SK-N-SH (cell line): ENCODE measurements at regions not wholly inside any gene's neighbourhood (a gene's known extent, or its start where the extent isn't known, plus 50 kb on each side); places are given as distances from the start of the nearest gene placed in this dataset.
A peak's percentile ranks its signal among the peaks of the same experiment; 100 is the strongest.

Experiments
- CTCF ChIA-PET: fragments of 300-600, 350-600 bp; formaldehyde crosslinking; extraction: SDS; loops from one replicate; lab custom pipeline; 2021; lab: Yijun Ruan, JAX
- POLR2A ChIA-PET: fragments of 350-600 bp; sonication (Branson Sonifier 250); formaldehyde crosslinking; extraction: SDS; loops from one replicate; lab custom pipeline; 2020; ENCODE audit warnings: antibody characterized with exemption, inconsistent platforms; lab: Yijun Ruan, JAX
- DNase-seq: peaks from one replicate; pipeline ENCODE4 v3.0.0; 2012
- H2AFZ ChIP-seq: fragments of 200-600 bp; sonication (generic); 2 replicates; pipeline ENCODE4 v1.8.1; 2016; ENCODE audit warnings: antibody characterized with exemption, mild to moderate bottlenecking, low read depth
- H3F3A ChIP-seq: fragments of 200-600 bp; sonication (generic); replicated peaks from 2 replicates; pipeline ENCODE3; 2016; ENCODE audit warnings: antibody characterized with exemption, mild to moderate bottlenecking; ENCODE audit not compliant: insufficient read depth
- H3K27ac ChIP-seq, 2 experiments: fragments of 200-500 bp in 1 of 2; fragments of 200-600 bp in 1 of 2; sonication (Bioruptor generic) in 1 of 2; sonication (generic), shearing (Covaris generic) in 1 of 2; 2 replicates each; pipeline versions ENCODE4 v1.5.1 to v1.6.1; 2014 to 2016; ENCODE audit warnings: low read depth in 2 of 2, inconsistent platforms in 1 of 2, low read length in 1 of 2, mild to moderate bottlenecking in 1 of 2, mixed read lengths in 1 of 2
- H3K27me3 ChIP-seq: fragments of 200-600 bp; sonication (generic), shearing (Covaris generic); 2 replicates; pipeline ENCODE4 v1.6.1; 2016; ENCODE audit warnings: mixed run types; ENCODE audit not compliant: insufficient read depth
- H3K36me3 ChIP-seq, 2 experiments: fragments of 200-500 bp in 1 of 2; fragments of 200-600 bp in 1 of 2; sonication (Bioruptor generic) in 1 of 2; sonication (generic) in 1 of 2; replicated peaks in 1 of 2; 2 replicates each; pipeline versions ENCODE3 to v1.5.1; 2014 to 2016; ENCODE audit warnings: low read length in 1 of 2, mild to moderate bottlenecking in 1 of 2; ENCODE audit not compliant: insufficient read depth in 2 of 2, control insufficient read depth in 1 of 2
- H3K4me1 ChIP-seq, 2 experiments: fragments of 200-500 bp in 1 of 2; fragments of 200-600 bp in 1 of 2; sonication (Bioruptor generic) in 1 of 2; sonication (generic), shearing (Covaris generic) in 1 of 2; 2 replicates each; pipeline versions ENCODE4 v1.5.1 to v1.6.1; 2014 to 2016; ENCODE audit warnings: low read depth in 1 of 2, low read length in 1 of 2, mixed run types in 1 of 2; ENCODE audit not compliant: insufficient read depth in 2 of 2, control insufficient read depth in 1 of 2
- H3K4me2 ChIP-seq: fragments of 200-600 bp; sonication (generic), shearing (Covaris generic); 2 replicates; pipeline ENCODE4 v1.6.1; 2017; ENCODE audit warnings: mixed run types
- H3K4me3 ChIP-seq, 2 experiments: fragments of 200-500 bp in 1 of 2; fragments of 200-600 bp in 1 of 2; sonication (Bioruptor generic) in 1 of 2; sonication (generic), shearing (Covaris generic) in 1 of 2; 2 replicates each; pipeline versions ENCODE4 v1.5.1 to v1.8.1; 2014 to 2016; ENCODE audit warnings: low read depth in 2 of 2, inconsistent platforms in 1 of 2, low read length in 1 of 2, mild to moderate bottlenecking in 1 of 2, mixed read lengths in 1 of 2, moderate library complexity in 1 of 2
- H3K79me2 ChIP-seq: fragments of 200-600 bp; sonication (generic); 2 replicates; pipeline ENCODE4 v1.8.1; 2017; ENCODE audit warnings: mild to moderate bottlenecking; ENCODE audit not compliant: insufficient read depth
- H3K9ac ChIP-seq: fragments of 200-600 bp; sonication (generic); 2 replicates; pipeline ENCODE4 v1.6.1; 2017; ENCODE audit warnings: mixed run types
- H3K9me2 ChIP-seq: fragments of 200-600 bp; sonication (generic); 2 replicates; pipeline ENCODE4 v1.6.1; 2017; ENCODE audit warnings: mixed run types
- H3K9me3 ChIP-seq: fragments of 200-600 bp; sonication (generic); 2 replicates; pipeline ENCODE4 v1.6.1; 2017; ENCODE audit warnings: mixed run types, mild to moderate bottlenecking, moderate library complexity
- H4K20me1 ChIP-seq: fragments of 200-600 bp; sonication (generic); 2 replicates; pipeline ENCODE4 v1.6.1; 2017; ENCODE audit warnings: mild to moderate bottlenecking, mixed run types; ENCODE audit not compliant: insufficient read depth
- EP300 ChIP-seq, 2 experiments: IDR thresholded peaks; 2 replicates each; pipeline versions ENCODE4 v1.4.0 to v1.6.1; 2012; ENCODE audit warnings: borderline replicate concordance in 1 of 2, low read depth in 1 of 2, low read length in 1 of 2
- FOXJ3 ChIP-seq: sonication (generic); formaldehyde crosslinking; IDR thresholded peaks from 2 replicates; pipeline ENCODE4 v1.5.1; 2020; ENCODE audit warnings: mild to moderate bottlenecking, missing genetic modification reagents
- GABPA ChIP-seq: IDR thresholded peaks from 2 replicates; pipeline ENCODE4 v1.4.0; 2012; ENCODE audit warnings: low read depth, mild to moderate bottlenecking
- JUND ChIP-seq: IDR thresholded peaks from 2 replicates; pipeline ENCODE4 v1.4.0; 2012
- MEF2A ChIP-seq: IDR thresholded peaks from 2 replicates; pipeline ENCODE4 v1.4.0; 2012; ENCODE audit warnings: low read depth, borderline replicate concordance
- NFIC ChIP-seq: IDR thresholded peaks from 2 replicates; pipeline ENCODE4 v1.4.0; 2012; ENCODE audit warnings: borderline replicate concordance
- PBX3 ChIP-seq: IDR thresholded peaks from 2 replicates; pipeline ENCODE4; 2012
- POLR2AphosphoS5 ChIP-seq: IDR thresholded peaks from 2 replicates; pipeline ENCODE4 v1.6.1; 2012; ENCODE audit warnings: low read depth, low read length
- RXRA ChIP-seq: IDR thresholded peaks from 2 replicates; pipeline ENCODE4 v1.4.0; 2012; ENCODE audit warnings: low read depth, mild to moderate bottlenecking, borderline replicate concordance
- TCF12 ChIP-seq: IDR thresholded peaks from 2 replicates; pipeline ENCODE4 v1.4.0; 2012
- TEAD4 ChIP-seq: IDR thresholded peaks from 2 replicates; pipeline ENCODE4 v1.4.0; 2012; ENCODE audit warnings: mild to moderate bottlenecking, borderline replicate concordance; ENCODE audit not compliant: insufficient read depth
- USF2 ChIP-seq: fragments of 150-350 bp; IDR thresholded peaks from 2 replicates; pipeline ENCODE4 v1.6.1; 2017; ENCODE audit warnings: antibody characterized with exemption, low read length, low read depth, borderline replicate concordance
- ZBTB33 ChIP-seq: IDR thresholded peaks from 2 replicates; pipeline ENCODE4 v1.4.0; 2012; ENCODE audit warnings: low read depth, borderline replicate concordance
- WGBS: methylation state at CpG from one replicate; pipeline ENCODE4 v1.1.6; 2017; ENCODE audit warnings: low lambda C conversion rate; 5-methylcytosine and 5-hydroxymethylcytosine counted together

DNA sequence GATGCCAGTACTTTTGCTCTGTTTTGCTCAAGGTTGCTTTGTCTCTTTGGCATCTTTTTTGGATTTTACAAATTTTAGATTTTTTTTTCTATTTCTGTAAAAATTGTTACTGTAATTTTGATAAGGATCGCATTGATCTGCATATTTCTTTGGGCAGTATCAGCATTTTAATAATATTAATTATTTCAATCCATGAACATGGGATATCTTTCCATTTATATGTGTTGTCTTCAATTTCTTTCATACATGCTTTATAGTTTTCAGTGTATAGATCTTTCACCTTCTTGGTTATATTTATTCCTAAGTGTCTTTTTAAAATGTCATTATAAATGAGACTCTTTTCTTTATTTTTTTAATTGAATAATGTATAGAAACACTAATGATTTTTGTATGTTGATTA is 301.6 kb upstream of the SEMA3D start (continued):
- TF ChIP-seq PBX3 = no peak
- TF ChIP-seq RXRA = no peak

DNA sequence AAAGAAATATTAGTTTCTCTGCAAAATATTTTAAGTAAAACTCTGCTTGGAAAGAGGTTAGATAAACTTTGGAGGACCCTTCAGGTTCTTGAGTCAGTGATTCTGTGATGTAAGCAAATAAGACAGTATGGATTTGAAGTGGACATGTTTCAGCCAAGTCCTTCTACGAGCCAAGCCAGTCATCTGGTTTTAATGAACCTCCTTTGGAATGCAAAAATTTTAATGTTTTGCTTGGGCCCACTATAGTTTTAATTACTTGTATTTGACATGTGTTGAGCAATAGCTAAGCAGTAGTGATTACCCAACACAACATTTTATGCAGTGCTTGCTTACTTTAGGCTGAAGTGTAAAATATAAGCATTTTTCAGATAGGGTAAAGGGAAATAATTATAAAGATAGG is 296.3 kb upstream of the SEMA3D start:
- no peaks in the 10 kb centered on the region for H3K9me2 ChIP-seq
- H3K27ac ChIP-seq = peak overlapping the region; percentile 29 to 79; a peak in 2 of 4 replicates
- no peak overlapping the region for H3K9ac ChIP-seq
- H3K4me3 ChIP-seq = no peak overlapping the region
- TF ChIP-seq ZBTB33 (peak; percentile 39; the same call in 1 of the 2 replicates), RXRA (peak; percentile 19; the same call in 1 of the 2 replicates), EP300 (IDR thresholded peaks at IDR 0.05; ENCODE audit: borderline replicate concordance in 1 of 2, low read depth in 1 of 2, low read length in 1 of 2) (peak; percentile 17 to 57; a peak in 3 of 4 replicates), FOXJ3 (CRISPR knock-in tag) (no peak), JUND (peak; percentile 40), TEAD4 (peak; percentile 72; the same call in 1 of the 2 replicates), USF2 (no peak), GABPA (no peak), POLR2AphosphoS5 (peak; percentile 58; the same call in 1 of the 2 replicates), NFIC (peak; percentile 77), MEF2A (0 out of 2 replicates have a peak, but pooled peaks have one; percentile 22), TCF12 (peak; percentile 96), PBX3 (peak; percentile 63)
- no peaks in the 10 kb centered on the region for H3K27me3 ChIP-seq
- peak overlapping the region; percentile 11; the same call in 1 of the 2 replicates for H3K4me2 ChIP-seq
- no peak for DNase-seq
- H3F3A ChIP-seq = peaks cover 16% of the 10 kb centered on the region
- no peaks in the 10 kb centered on the region for H4K20me1 ChIP-seq
- WGBS = 3% methylated on average over 1 of the region's 1 CpG
- POLR2A ChIA-PET = no interaction called here
- CTCF ChIA-PET = interaction anchor here (1.9 kb wide), 1 partner anchor 12 kb away, joined by 5 read pairs; no protein-coding TSS in a partner anchor
- H2AFZ ChIP-seq = no peak overlapping the region; the same call in 1 of the 2 replicates
- H3K36me3 ChIP-seq = no peaks in the 10 kb centered on the region
- peaks cover 16 to 18% of the 10 kb centered on the region in 2 experiments; a peak in 3 of 4 replicates for H3K4me1 ChIP-seq
- H3K79me2 ChIP-seq = no peaks in the 10 kb centered on the region
- H3K9me3 ChIP-seq = peaks cover 2% of the 10 kb centered on the region; the same call in 1 of the 2 replicates
